GM21737 (cell line): ENCODE measurements at regions not wholly inside any gene's neighbourhood (a gene's known extent, or its start where the extent isn't known, plus 50 kb on each side); places are given as distances from the start of the nearest gene placed in this dataset.
"Not testable (repeated sequence)": the region's sequence is repeated elsewhere in the genome, so short reads cannot be mapped to it uniquely, and the experiment has no call there.

Source experiments
- ATAC-seq: cut with Tn5 transposase; IDR thresholded peaks from one replicate; pipeline ENCODE4 v1.9.1; 2021; ENCODE audit warnings: mild to moderate bottlenecking, moderate library complexity; ENCODE audit not compliant: unreplicated experiment

GRCh38 chr1:82079607-82080006 is 278.9 kb downstream of the ADGRL2 start:
- ATAC-seq, result no peak

GRCh38 chr1:82073659-82074058 is 272.9 kb downstream of the ADGRL2 start:
- no peak for ATAC-seq

GRCh38 chr1:82073071-82073470 is 272.3 kb downstream of the ADGRL2 start:
- no peak for ATAC-seq

DNA sequence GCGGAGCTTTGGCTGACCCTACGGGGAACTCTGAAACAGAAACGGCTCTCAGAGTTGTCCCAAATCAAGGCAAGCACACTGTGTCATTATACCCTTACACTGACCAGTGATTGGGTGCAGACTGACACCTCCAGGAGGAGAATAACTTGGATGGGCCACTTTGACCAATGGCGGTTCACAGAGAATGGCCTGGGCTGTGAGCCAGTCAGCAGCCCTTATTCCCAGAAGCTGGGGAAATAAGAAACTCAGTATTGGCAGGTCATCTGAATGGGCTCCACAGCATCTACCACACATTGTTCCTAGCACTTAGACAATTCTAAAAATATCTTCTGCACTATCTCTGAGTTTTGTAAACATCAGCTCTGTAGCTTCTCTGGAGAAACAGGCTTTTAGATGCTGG is 265.2 kb downstream of the ADGRL2 start:
- no peak for ATAC-seq

DNA sequence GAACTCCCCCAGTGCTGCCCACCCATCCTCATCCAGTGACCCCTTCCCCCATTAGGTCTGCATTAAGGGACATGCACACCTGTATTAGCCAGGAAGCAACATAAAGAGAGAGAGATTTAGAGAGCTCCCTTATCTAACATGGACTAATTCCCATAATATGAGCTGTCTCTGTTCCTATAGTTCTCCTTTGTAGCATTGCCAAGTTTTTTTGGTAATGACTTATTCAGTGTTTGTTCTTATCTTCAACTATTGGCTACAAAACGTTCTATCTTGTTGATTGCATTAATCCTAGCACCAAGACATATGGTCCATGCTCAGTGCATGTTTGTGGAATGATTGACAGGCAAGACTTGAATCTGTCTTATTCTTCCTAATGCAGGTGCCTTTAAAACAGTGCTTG is 264.0 kb downstream of the ADGRL2 start:
- no peak for ATAC-seq

DNA sequence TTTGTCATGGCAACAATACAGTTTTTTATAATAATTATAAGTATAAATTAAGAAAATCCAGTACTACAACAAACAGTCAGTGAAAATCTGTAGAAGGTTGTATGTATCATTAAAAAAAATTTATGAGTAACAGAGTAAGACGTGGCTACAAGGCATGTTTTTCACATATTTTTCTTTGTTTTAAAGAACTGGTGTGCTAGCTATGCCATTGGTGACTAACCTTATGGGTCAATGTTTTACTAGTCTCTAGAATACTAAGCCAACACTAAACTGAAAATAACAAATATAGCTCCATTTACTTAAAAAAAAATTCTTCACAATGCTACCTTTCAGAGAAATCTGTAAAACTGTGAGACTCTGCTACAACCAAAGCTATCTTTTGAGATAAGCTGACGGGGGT is 261.5 kb downstream of the ADGRL2 start:
- ATAC-seq, result no peak

DNA sequence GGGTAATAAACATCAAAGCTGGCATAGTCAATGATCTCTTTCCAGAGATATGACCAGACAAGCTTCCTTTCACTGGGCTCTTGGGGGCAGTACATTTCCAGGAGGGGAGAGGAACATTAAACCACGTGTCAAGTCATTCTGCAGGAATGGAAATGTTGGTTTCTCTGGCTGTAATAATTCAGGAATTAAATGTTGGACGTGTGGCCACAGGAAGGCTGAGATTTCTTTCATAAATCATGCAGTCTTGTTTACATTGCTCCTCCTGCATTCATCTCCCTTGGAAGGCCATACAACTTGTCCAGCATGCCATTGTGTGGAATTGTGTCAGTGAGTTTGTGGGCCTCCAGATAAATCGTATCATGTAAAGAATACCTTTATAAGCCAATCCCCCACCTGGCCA is 259.2 kb downstream of the ADGRL2 start:
- no peak for ATAC-seq

GRCh38 chr1:82057011-82057410 is 256.3 kb downstream of the ADGRL2 start:
- no peak for ATAC-seq

DNA sequence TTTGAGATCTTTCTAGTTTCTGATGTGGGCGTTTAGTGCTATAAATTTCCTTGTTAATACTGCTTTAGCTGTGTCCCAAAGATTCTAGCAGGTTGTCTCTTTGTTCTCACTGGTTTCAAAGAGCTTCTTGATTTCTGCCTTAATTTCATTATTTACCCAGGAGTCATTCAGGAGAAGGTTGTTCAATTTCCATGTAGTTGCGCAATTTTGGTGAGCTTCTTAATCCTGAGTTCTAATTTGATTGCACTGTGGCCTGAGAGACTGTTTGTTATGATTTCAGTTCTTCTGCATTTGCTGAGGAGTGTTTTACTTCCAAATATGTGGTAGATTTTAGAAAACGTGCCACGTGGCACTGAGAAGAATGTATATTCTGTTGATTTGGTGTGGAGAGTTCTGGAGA is 254.6 kb downstream of the ADGRL2 start:
- not testable (repeated sequence) for ATAC-seq

GRCh38 chr1:82052563-82052962 is 251.8 kb downstream of the ADGRL2 start:
- no peak for ATAC-seq

GRCh38 chr1:82048596-82048995 is 247.9 kb downstream of the ADGRL2 start:
- no peak for ATAC-seq

DNA sequence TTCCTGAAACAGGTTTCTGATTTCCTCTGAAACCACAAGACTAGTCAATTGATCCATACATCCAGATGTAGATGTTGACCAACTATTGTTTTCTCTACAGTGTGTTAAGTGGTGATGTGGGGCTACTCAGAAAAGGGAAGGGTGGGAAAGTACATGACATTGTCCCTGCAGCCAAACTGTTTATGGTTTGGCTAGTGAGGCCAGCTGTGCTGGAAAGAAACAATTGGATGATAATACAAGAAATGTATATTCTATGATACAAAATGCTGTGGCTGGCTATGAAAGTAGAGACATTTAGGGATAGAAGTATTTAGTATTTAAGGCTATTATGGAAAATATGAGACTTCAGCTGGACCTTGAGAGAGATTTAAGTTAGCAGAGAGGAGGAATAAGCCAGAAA is 244.5 kb downstream of the ADGRL2 start:
- no peak for ATAC-seq

DNA sequence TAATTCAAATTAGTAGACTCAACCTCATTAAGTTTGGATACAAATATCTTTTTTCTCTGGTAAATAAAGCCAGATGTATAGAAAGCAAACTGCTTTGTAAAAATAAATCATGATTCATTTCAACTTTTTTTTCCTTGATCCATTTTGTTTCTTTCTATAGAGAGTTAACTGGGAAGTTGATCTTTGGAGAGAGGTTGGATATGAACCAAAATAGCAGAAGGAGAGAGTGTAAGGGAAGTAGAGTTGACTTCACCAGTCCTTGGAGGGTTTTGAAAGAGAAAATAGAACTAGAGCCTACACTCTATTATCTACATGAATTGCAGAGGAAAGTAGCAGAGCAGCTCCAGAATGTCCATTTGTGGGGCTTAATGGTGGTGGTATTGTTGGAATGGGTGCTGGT is 243.8 kb downstream of the ADGRL2 start:
- ATAC-seq, result no peak

DNA sequence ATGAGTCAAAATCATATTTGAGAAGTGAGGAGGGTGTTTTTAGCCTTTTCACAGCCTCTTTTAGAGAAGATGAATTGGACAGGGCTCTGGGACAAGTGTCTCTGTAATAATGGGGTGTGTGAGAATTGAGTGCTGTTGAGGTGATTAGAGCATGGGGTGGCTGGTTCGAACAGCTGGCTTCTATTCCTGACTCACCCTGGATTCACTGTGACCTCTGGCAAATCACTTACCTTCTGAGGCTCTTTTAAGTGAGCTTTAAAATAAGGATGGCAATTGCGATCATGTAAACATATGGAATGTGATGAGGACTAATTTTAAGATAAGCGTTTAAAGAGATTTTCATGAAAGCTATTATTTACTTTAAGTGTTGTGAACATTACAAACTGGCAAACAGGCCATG is 243.4 kb downstream of the ADGRL2 start:
- ATAC-seq, result no peak

GRCh38 chr1:82042306-82043060 is 241.7 kb downstream of the ADGRL2 start:
- no peak for ATAC-seq
